Transverse colon (tissue), 4 donors: ENCODE measurements at regions not wholly inside any gene's neighbourhood (a gene's known extent, or its start where the extent isn't known, plus 50 kb on each side); places are given as distances from the start of the nearest gene placed in this dataset.

Experiments
- POLR2A ChIP-seq: fragments of 450-650 bp; IDR thresholded peaks from one replicate; pipeline ENCODE4 v1.6.1; 2016; ENCODE audit warnings: antibody characterized with exemption, mild to moderate bottlenecking, moderate library complexity
- POLR2AphosphoS5 ChIP-seq, 3 donors: sonication (generic); formaldehyde crosslinking; IDR thresholded peaks; one replicate each; pipeline ENCODE4 v1.6.1; 2016; ENCODE audit warnings: antibody characterized with exemption in 3 of 3
- TF ChIP-seq, protein P1 (sequence below), 5 experiments: fragments of 200-600 bp in 3 of 5; fragments of 450-650 bp in 2 of 5; sonication (generic) in 3 of 5; IDR thresholded peaks; 1 replicate in 2 of 5; 2 replicates in 3 of 5; pipeline ENCODE4 v1.5.1; 2016 to 2017; ENCODE audit warnings: antibody characterized with exemption in 5 of 5, inconsistent platforms in 3 of 5, mild to moderate bottlenecking in 2 of 5, moderate library complexity in 1 of 5

DNA sequence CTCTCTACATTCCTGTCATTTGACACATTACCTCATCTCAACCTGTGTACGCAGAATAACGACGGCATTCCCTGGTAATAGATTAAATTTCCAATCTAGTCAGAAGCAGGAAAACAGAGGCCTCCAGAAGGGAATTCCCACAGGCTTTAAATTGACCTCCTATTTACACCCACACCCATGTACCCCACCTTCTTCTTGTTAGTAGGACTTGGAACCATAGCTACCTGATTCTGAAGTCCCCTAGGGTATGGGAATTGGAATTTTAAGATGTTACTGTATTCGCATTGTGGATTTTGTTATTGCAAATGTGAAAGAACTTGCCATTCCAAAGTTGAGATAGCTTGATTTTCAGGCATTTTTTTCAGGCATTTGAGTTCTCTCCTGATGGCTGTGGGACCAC lies 377.5 kb upstream of the DYNLRB2 start:
- TF ChIP-seq, protein P1, sequence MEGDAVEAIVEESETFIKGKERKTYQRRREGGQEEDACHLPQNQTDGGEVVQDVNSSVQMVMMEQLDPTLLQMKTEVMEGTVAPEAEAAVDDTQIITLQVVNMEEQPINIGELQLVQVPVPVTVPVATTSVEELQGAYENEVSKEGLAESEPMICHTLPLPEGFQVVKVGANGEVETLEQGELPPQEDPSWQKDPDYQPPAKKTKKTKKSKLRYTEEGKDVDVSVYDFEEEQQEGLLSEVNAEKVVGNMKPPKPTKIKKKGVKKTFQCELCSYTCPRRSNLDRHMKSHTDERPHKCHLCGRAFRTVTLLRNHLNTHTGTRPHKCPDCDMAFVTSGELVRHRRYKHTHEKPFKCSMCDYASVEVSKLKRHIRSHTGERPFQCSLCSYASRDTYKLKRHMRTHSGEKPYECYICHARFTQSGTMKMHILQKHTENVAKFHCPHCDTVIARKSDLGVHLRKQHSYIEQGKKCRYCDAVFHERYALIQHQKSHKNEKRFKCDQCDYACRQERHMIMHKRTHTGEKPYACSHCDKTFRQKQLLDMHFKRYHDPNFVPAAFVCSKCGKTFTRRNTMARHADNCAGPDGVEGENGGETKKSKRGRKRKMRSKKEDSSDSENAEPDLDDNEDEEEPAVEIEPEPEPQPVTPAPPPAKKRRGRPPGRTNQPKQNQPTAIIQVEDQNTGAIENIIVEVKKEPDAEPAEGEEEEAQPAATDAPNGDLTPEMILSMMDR (IDR thresholded peaks at IDR 0.05) = no peak
- TF ChIP-seq POLR2A = no peak
- TF ChIP-seq POLR2AphosphoS5 (IDR thresholded peaks at IDR 0.05) = no peak
